ENCODE measurements at regions not wholly inside any gene's neighbourhood (a gene's known extent, or its start where the extent isn't known, plus 50 kb on each side); places are given as distances from the start of the nearest gene placed in this dataset.
"Not testable (repeated sequence)": the region's sequence is repeated elsewhere in the genome, so short reads cannot be mapped to it uniquely, and the experiment has no call there.

- no peak for DNase-seq
Measured at GRCh38 chr6:14380086-14380820, 262.7 kb downstream of the CD83 start.

- DNase-seq: no peak
Measured at GRCh38 chr6:14380901-14381828, 263.6 kb downstream of the CD83 start.

GRCh38 chr6:14381829-14382677 is 264.5 kb downstream of the CD83 start:
- no peak for DNase-seq

GRCh38 chr6:14382678-14383236 is 265.2 kb downstream of the CD83 start:
- no peak for DNase-seq

GRCh38 chr6:14383393-14384174 is 266.0 kb downstream of the CD83 start:
- peak; percentile 44 to 54 for DNase-seq

- no peak for DNase-seq
Measured at GRCh38 chr6:14384175-14384949, 266.8 kb downstream of the CD83 start.

- DNase-seq: no peak
Measured at GRCh38 chr6:14386263-14386662, 268.7 kb downstream of the CD83 start.

GRCh38 chr6:14386668-14387067 is 269.1 kb downstream of the CD83 start:
- peak; percentile 40 to 47 for DNase-seq

- no peak for DNase-seq
Measured at GRCh38 chr6:14388371-14388770, 270.8 kb downstream of the CD83 start.

- not testable (repeated sequence) for DNase-seq
Measured at GRCh38 chr6:14389776-14390175, 272.2 kb downstream of the CD83 start.

- DNase-seq: no peak
Measured at GRCh38 chr6:14390805-14391204, 273.2 kb downstream of the CD83 start.

- no peak for DNase-seq
Measured at GRCh38 chr6:14393910-14394309, 276.3 kb downstream of the CD83 start.

GRCh38 chr6:14396392-14396791 is 278.8 kb downstream of the CD83 start:
- no peak for DNase-seq

- DNase-seq: no peak
Measured at GRCh38 chr6:14396826-14397517, 279.4 kb downstream of the CD83 start.

- DNase-seq: no peak
Measured at GRCh38 chr6:14397518-14397901, 279.9 kb downstream of the CD83 start.

- DNase-seq: no peak
Measured at GRCh38 chr6:14398953-14399352, 281.4 kb downstream of the CD83 start.

GRCh38 chr6:14399635-14400034 is 282.1 kb downstream of the CD83 start:
- DNase-seq: no peak

GRCh38 chr6:14401246-14401645 is 283.7 kb downstream of the CD83 start:
- no peak for DNase-seq

- no peak for DNase-seq
Measured at GRCh38 chr6:14406614-14407331, 289.2 kb downstream of the CD83 start.

GRCh38 chr6:14408446-14408845 is 290.9 kb downstream of the CD83 start:
- no peak for DNase-seq

Measured in Kasumi-1 (cell line).